ENCODE measurements at regions not wholly inside any gene's neighbourhood (a gene's known extent, or its start where the extent isn't known, plus 50 kb on each side); places are given as distances from the start of the nearest gene placed in this dataset.

- no peak overlapping the region for H3K27ac ChIP-seq
- TF ChIP-seq CTCF (conservative IDR thresholded peaks at IDR 0.05), result no peak
These were observed 590.9 kb upstream of the MGMT start for GRCh38 chr10:128875956-128876736.

- no peak for TF ChIP-seq CTCF (conservative IDR thresholded peaks at IDR 0.05)
- no peak overlapping the region for H3K27ac ChIP-seq
These were observed 589.9 kb upstream of the MGMT start for GRCh38 chr10:128877141-128877540.

GRCh38 chr10:128877936-128878335, 589.1 kb upstream of the MGMT start:
- no peak for TF ChIP-seq CTCF (conservative IDR thresholded peaks at IDR 0.05)

GRCh38 chr10:128879030-128879429, 588.0 kb upstream of the MGMT start:
- no peak for TF ChIP-seq CTCF (conservative IDR thresholded peaks at IDR 0.05)
- H3K27ac ChIP-seq, result no peak overlapping the region

More at GRCh38 chr10:128877936-128878335, 589.1 kb upstream of the MGMT start:
- no peak overlapping the region for H3K27ac ChIP-seq

DNA sequence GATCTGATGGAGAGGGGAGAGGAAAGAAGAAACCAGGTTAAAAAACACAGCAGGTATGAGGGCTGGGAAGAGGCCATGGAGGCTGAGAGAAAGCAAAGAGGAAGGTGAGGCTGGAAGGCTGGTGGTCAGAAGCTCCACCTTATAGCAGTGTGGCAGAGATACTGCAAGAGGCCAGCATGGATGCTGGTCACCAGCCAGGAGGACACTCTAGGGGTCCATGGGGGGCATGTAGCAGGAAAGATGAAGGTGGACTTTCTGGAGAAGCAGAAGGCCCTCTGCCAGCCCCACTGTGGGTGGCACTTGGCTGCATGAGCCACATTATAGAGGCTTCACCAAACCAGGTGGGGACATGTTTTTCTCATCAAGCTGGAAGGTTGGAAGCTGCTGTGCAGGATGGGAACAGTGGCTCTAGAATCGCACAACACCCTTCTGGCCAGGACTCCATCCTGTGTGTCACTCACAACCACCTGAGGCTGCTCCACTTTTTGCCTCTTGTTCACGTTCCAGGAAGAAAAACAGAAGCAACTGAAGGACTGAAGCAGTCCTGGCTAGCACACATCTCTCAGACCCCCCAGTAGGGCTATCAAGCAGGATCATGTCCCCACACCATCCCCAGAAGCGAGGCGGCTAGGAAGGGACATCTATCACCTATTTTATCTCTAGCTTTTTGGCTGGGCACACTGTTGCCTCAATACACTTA, 587.5 kb upstream of the MGMT start:
- no peak overlapping the region for H3K27ac ChIP-seq
- no peak for TF ChIP-seq CTCF (conservative IDR thresholded peaks at IDR 0.05)

- no peak overlapping the region for H3K27ac ChIP-seq
- TF ChIP-seq CTCF (conservative IDR thresholded peaks at IDR 0.05), result no peak
These were observed 586.8 kb upstream of the MGMT start for GRCh38 chr10:128880159-128880725.

GRCh38 chr10:128881086-128881485, 586.0 kb upstream of the MGMT start:
- TF ChIP-seq CTCF (conservative IDR thresholded peaks at IDR 0.05), result no peak
- H3K27ac ChIP-seq, result no peak overlapping the region
